ENCODE measurements at regions not wholly inside any gene's neighbourhood (a gene's known extent, or its start where the extent isn't known, plus 50 kb on each side); places are given as distances from the start of the nearest gene placed in this dataset.

- POLR2A ChIA-PET = no interaction called here
- no peaks in the 10 kb centered on the region for H3K4me1 ChIP-seq (ENCODE audit: control insufficient read depth, insufficient read depth, low read length)
- no peaks in the 10 kb centered on the region for H4K20me1 ChIP-seq (ENCODE audit: control insufficient read depth, insufficient read depth)
- RAD21 ChIA-PET (ENCODE audit: unreplicated experiment) = no interaction called here
- DNase-seq (ENCODE audit: low read depth, low spot score) = no peak
- H3K9ac ChIP-seq (ENCODE audit: control insufficient read depth, insufficient read depth, low read length) = no peak overlapping the region
- intact Hi-C loops (cut with micrococcal nuclease; ENCODE audit: unreplicated experiment) = no loop called here
- in situ Hi-C loops (cut with MboI) = no loop called here
- no peak overlapping the region for H3K27ac ChIP-seq (ENCODE audit: control insufficient read depth, insufficient read depth)
- no peak for ATAC-seq
- H3K4me2 ChIP-seq (ENCODE audit: control insufficient read depth, insufficient read depth) = no peak overlapping the region
- no peaks in the 10 kb centered on the region; the same call in 2 of the 3 replicates for H3K9me3 ChIP-seq (replicated peaks; ENCODE audit: control insufficient read depth, insufficient read depth, low read length)
- H3K27me3 ChIP-seq (replicated peaks in 1 of 2; ENCODE audit: control insufficient read depth in 2 of 2, insufficient read depth in 2 of 2, low read length in 1 of 2) = peaks cover 4 to 10% of the 10 kb centered on the region in 2 experiments; a peak in 3 of 4 replicates
- CTCF ChIA-PET = no interaction called here
- no peaks in the 10 kb centered on the region for H3K36me3 ChIP-seq (ENCODE audit: control insufficient read depth in 2 of 2, insufficient read depth in 2 of 2, low read length in 1 of 2)
- FAIRE-seq = no peak
- BruUV-seq (replicated peaks) = no TSS peak
- SMC1A ChIA-PET (ENCODE audit: uncharacterized antibody, unreplicated experiment) = interaction anchor here (0.6 kb wide), 1 partner anchor 28 kb away, joined by 3 read pairs; no protein-coding TSS in a partner anchor
- no peak overlapping the region for H3K4me3 ChIP-seq
- H3K79me2 ChIP-seq (ENCODE audit: control insufficient read depth, insufficient read depth, low read length) = no peaks in the 10 kb centered on the region
- H2AFZ ChIP-seq (ENCODE audit: control insufficient read depth, low read depth, low read length) = no peak overlapping the region
- whole genome bisulfite sequencing (ENCODE audit: insufficient coverage, insufficient replicate concordance, low lambda C conversion rate, missing lambda C conversion rate) = 2% methylated on average over 4 of the region's 4 CpGs
- TF ChIP-seq EED (IDR thresholded peaks at IDR 0.05; ENCODE audit: low read depth) (no peak), CREM (IDR thresholded peaks at IDR 0.05; ENCODE audit: low read depth) (no peak), CBX3 (IDR thresholded peaks at IDR 0.05; ENCODE audit: borderline replicate concordance, low read depth) (no peak), RELA (IDR thresholded peaks at IDR 0.05; ENCODE audit: borderline replicate concordance, partially characterized antibody) (no peak), YY1 (IDR thresholded peaks at IDR 0.05; ENCODE audit: low read depth, low read length) (no peak), CTCF (IDR thresholded peaks at IDR 0.05 in 2 of 3, conservative IDR thresholded peaks at IDR 0.05 in 1 of 3; ENCODE audit: control insufficient read depth in 2 of 3, extremely low read depth in 1 of 3, insufficient read depth in 1 of 3, low read depth in 3 of 3, low read length in 3 of 3) (no peak), SMC3 (IDR thresholded peaks at IDR 0.05; ENCODE audit: borderline replicate concordance, low read length) (no peak), JUND (IDR thresholded peaks at IDR 0.05; ENCODE audit: low read depth, low read length) (no peak), POU2F2 (IDR thresholded peaks at IDR 0.05; ENCODE audit: borderline replicate concordance, low read depth, low read length) (no peak), IRF5 (IDR thresholded peaks at IDR 0.05; ENCODE audit: borderline replicate concordance) (no peak), PKNOX1 (IDR thresholded peaks at IDR 0.05) (no peak), EGR1 (IDR thresholded peaks at IDR 0.05; ENCODE audit: borderline replicate concordance in 1 of 2, low read depth in 2 of 2, low read length in 2 of 2) (no peak), POLR2A (IDR thresholded peaks at IDR 0.05; ENCODE audit: low read depth, low read length) (no peak), SUPT20H (IDR thresholded peaks at IDR 0.05; ENCODE audit: borderline replicate concordance, control insufficient read depth, low read depth, low read length) (no peak), PRDM15 (CRISPR knock-in tag; IDR thresholded peaks at IDR 0.05) (no peak), WRNIP1 (IDR thresholded peaks at IDR 0.05; ENCODE audit: borderline replicate concordance, low read depth, low read length) (no peak), MTA2 (IDR thresholded peaks at IDR 0.05; ENCODE audit: low read depth) (no peak), HDAC6 (IDR thresholded peaks at IDR 0.05; ENCODE audit: unreplicated experiment) (no peak), GABPA (IDR thresholded peaks at IDR 0.05; ENCODE audit: low read depth) (no peak)
These were observed 140.9 kb upstream of the ETS2 start for GRCh38 chr21:38664841-38665240.
